Neural progenitor cell (in vitro differentiated cells): ENCODE measurements at regions not wholly inside any gene's neighbourhood (a gene's known extent, or its start where the extent isn't known, plus 50 kb on each side); places are given as distances from the start of the nearest gene placed in this dataset.

Source experiments
- DNase-seq: peaks from one replicate; pipeline ENCODE4 v3.0.0-alpha.2; 2016; ENCODE audit warnings: low spot score
- H2AFZ ChIP-seq: fragments of 200-600 bp; sonication (generic); replicated peaks from 2 replicates; pipeline ENCODE4 v1.6.1; 2016; ENCODE audit warnings: antibody characterized with exemption
- H3F3A ChIP-seq: fragments of 200-600 bp; sonication (generic); 2 replicates; pipeline ENCODE4 v1.6.1; 2016; ENCODE audit warnings: antibody characterized with exemption, low read depth
- H3K27ac ChIP-seq: fragments of 200-600 bp; sonication (generic); 2 replicates; pipeline ENCODE4 v1.5.1; 2016; ENCODE audit warnings: mild to moderate bottlenecking
- H3K27me3 ChIP-seq: fragments of 200-600 bp; sonication (generic); 2 replicates; pipeline ENCODE4 v1.6.1; 2016; ENCODE audit warnings: mild to moderate bottlenecking, moderate library complexity
- H3K36me3 ChIP-seq: fragments of 200-600 bp; sonication (generic); 2 replicates; pipeline ENCODE4 v1.5.1; 2016
- H3K4me1 ChIP-seq: fragments of 200-600 bp; sonication (generic); 2 replicates; pipeline ENCODE4 v1.6.1; 2016; ENCODE audit warnings: mixed run types
- H3K4me2 ChIP-seq: fragments of 200-600 bp; sonication (generic); 2 replicates; pipeline ENCODE4 v1.6.1; 2016
- H3K4me3 ChIP-seq: fragments of 200-600 bp; sonication (generic); 2 replicates; pipeline ENCODE4 v1.5.1; 2016
- H3K79me2 ChIP-seq: fragments of 200-600 bp; sonication (generic); 2 replicates; pipeline ENCODE4 v1.6.1; 2016; ENCODE audit warnings: low read depth
- H3K9ac ChIP-seq: fragments of 200-600 bp; sonication (generic); 2 replicates; pipeline ENCODE4 v1.6.1; 2016
- H3K9me3 ChIP-seq: fragments of 200-600 bp; sonication (generic); 2 replicates; pipeline ENCODE4 v1.5.1; 2016; ENCODE audit warnings: low read depth
- H4K20me1 ChIP-seq: fragments of 200-600 bp; sonication (generic); 2 replicates; pipeline ENCODE4 v1.6.1; 2016; ENCODE audit warnings: low read depth
- H3K27ac Mint-ChIP-seq: 3 replicates; pipeline ENCODE4 v1.8.0; 2021; ENCODE audit warnings: mixed read lengths
- H3K27me3 Mint-ChIP-seq: 2 replicates; pipeline ENCODE4 v1.8.0; 2022; ENCODE audit warnings: low read depth, mild to moderate bottlenecking, inconsistent platforms, moderate library complexity, mixed read lengths; ENCODE audit not compliant: insufficient read depth
- H3K36me3 Mint-ChIP-seq: 3 replicates; pipeline ENCODE4 v1.8.0; 2021; ENCODE audit warnings: mixed read lengths
- H3K4me1 Mint-ChIP-seq: 3 replicates; pipeline ENCODE4 v1.8.0; 2021; ENCODE audit warnings: mixed read lengths
- H3K4me3 Mint-ChIP-seq: 3 replicates; pipeline ENCODE4 v1.8.0; 2021; ENCODE audit warnings: mild to moderate bottlenecking, moderate library complexity, mixed read lengths
- H3K9me3 Mint-ChIP-seq: 3 replicates; pipeline ENCODE4 v1.8.0; 2020; ENCODE audit warnings: mixed read lengths
- CTCF ChIP-seq: fragments of 200-600 bp; sonication (generic); IDR thresholded peaks from 2 replicates; pipeline ENCODE4 v1.5.1; 2017; ENCODE audit warnings: antibody characterized with exemption, mild to moderate bottlenecking
- EZH2 ChIP-seq: fragments of 200-600 bp; sonication (generic); IDR thresholded peaks from 2 replicates; pipeline ENCODE4 v1.6.1; 2017; ENCODE audit warnings: antibody characterized with exemption, mild to moderate bottlenecking, moderate library complexity
- EZH2phosphoT487 ChIP-seq: fragments of 200-600 bp; sonication (generic); IDR thresholded peaks from 2 replicates; pipeline ENCODE4 v1.6.1; 2017; ENCODE audit warnings: antibody characterized with exemption

- no peaks in the 10 kb centered on the region for H3K9me3 ChIP-seq
- H3K79me2 ChIP-seq, result no peaks in the 10 kb centered on the region
- H3K27me3 ChIP-seq, result peaks cover 8% of the 10 kb centered on the region
- no peaks in the 10 kb centered on the region for H4K20me1 ChIP-seq
- Mint-ChIP-seq H3K27ac (no peak overlapping the region), H3K4me1 (no peaks in the 10 kb centered on the region), H3K4me3 (no peak overlapping the region), H3K27me3 (peaks cover 5% of the 10 kb centered on the region), H3K36me3 (no peaks in the 10 kb centered on the region), H3K9me3 (peaks cover 4% of the 10 kb centered on the region)
- no peaks in the 10 kb centered on the region for H3F3A ChIP-seq
- no peak overlapping the region for H3K9ac ChIP-seq
- no peaks in the 10 kb centered on the region for H3K36me3 ChIP-seq
- H3K4me1 ChIP-seq, result no peaks in the 10 kb centered on the region
- TF ChIP-seq CTCF, result no peak
- TF ChIP-seq EZH2phosphoT487, result no peak
- no peak for TF ChIP-seq EZH2
- H2AFZ ChIP-seq, result no peak overlapping the region
- H3K4me3 ChIP-seq, result no peak overlapping the region
- H3K27ac ChIP-seq, result no peak overlapping the region
- DNase-seq, result no peak
- no peak overlapping the region for H3K4me2 ChIP-seq
Measured at GRCh38 chr20:40589581-40589980, 99.5 kb downstream of the MAFB start.

GRCh38 chr20:40588891-40589290 is 100.1 kb downstream of the MAFB start:
- Histone ChIP-seq H3K27me3 (peaks cover 8% of the 10 kb centered on the region), H3K4me3 (no peak overlapping the region), H3F3A (no peaks in the 10 kb centered on the region), H3K36me3 (no peaks in the 10 kb centered on the region), H3K9me3 (no peaks in the 10 kb centered on the region), H2AFZ (no peak overlapping the region), H4K20me1 (no peaks in the 10 kb centered on the region), H3K27ac (no peak overlapping the region), H3K4me2 (no peak overlapping the region), H3K4me1 (no peaks in the 10 kb centered on the region), H3K9ac (no peak overlapping the region), H3K79me2 (no peaks in the 10 kb centered on the region)
- Mint-ChIP-seq H3K4me1 (no peaks in the 10 kb centered on the region), H3K4me3 (no peak overlapping the region), H3K9me3 (peaks cover 4% of the 10 kb centered on the region), H3K27ac (no peak overlapping the region), H3K36me3 (no peaks in the 10 kb centered on the region), H3K27me3 (peaks cover 7% of the 10 kb centered on the region)
- no peak for DNase-seq
- no peak for TF ChIP-seq EZH2phosphoT487
- TF ChIP-seq CTCF, result no peak
- TF ChIP-seq EZH2, result no peak

GRCh38 chr20:40587038-40587437 is 102.0 kb downstream of the MAFB start:
- H3K79me2 ChIP-seq, result no peaks in the 10 kb centered on the region
- H3K36me3 Mint-ChIP-seq, result no peaks in the 10 kb centered on the region
- H3K9me3 Mint-ChIP-seq, result peaks cover 4% of the 10 kb centered on the region
- no peak for TF ChIP-seq CTCF
- peaks cover 8% of the 10 kb centered on the region for H3K27me3 ChIP-seq
- H3K27ac Mint-ChIP-seq, result no peak overlapping the region
- H3K27me3 Mint-ChIP-seq, result peaks cover 5% of the 10 kb centered on the region
- H3K36me3 ChIP-seq, result no peaks in the 10 kb centered on the region
- no peak overlapping the region for H2AFZ ChIP-seq
- H3K9ac ChIP-seq, result no peak overlapping the region
- no peaks in the 10 kb centered on the region for H3K4me1 Mint-ChIP-seq
- H3K4me1 ChIP-seq, result no peaks in the 10 kb centered on the region
- DNase-seq, result no peak
- no peaks in the 10 kb centered on the region for H3K9me3 ChIP-seq
- no peak overlapping the region for H3K4me3 ChIP-seq
- H3K4me2 ChIP-seq, result no peak overlapping the region
- no peak overlapping the region for H3K27ac ChIP-seq
- H3F3A ChIP-seq, result no peaks in the 10 kb centered on the region
- no peak overlapping the region for H3K4me3 Mint-ChIP-seq
- no peaks in the 10 kb centered on the region for H4K20me1 ChIP-seq
